GM19468 (cell line): ENCODE measurements at regions not wholly inside any gene's neighbourhood (a gene's known extent, or its start where the extent isn't known, plus 50 kb on each side); places are given as distances from the start of the nearest gene placed in this dataset.
"Not testable (repeated sequence)": the region's sequence is repeated elsewhere in the genome, so short reads cannot be mapped to it uniquely, and the experiment has no call there.

ENCODE experiments used
- ATAC-seq: cut with Tn5 transposase; IDR thresholded peaks from one replicate; pipeline ENCODE4 v1.9.1; 2021; ENCODE audit warnings: mild to moderate bottlenecking, moderate library complexity, moderate number of reproducible peaks; ENCODE audit not compliant: unreplicated experiment; ENCODE audit errors: extremely low read depth

- no peak for ATAC-seq
Measured at GRCh38 chr3:20528180-20528770, 342.3 kb upstream of the SGO1 start.

- no peak for ATAC-seq
Measured at GRCh38 chr3:20527368-20527767, 341.4 kb upstream of the SGO1 start.

GRCh38 chr3:20524328-20524727, 338.3 kb upstream of the SGO1 start:
- no peak for ATAC-seq

GRCh38 chr3:20523293-20523692, 337.3 kb upstream of the SGO1 start:
- ATAC-seq = no peak

GRCh38 chr3:20517316-20517715, 331.3 kb upstream of the SGO1 start:
- ATAC-seq = not testable (repeated sequence)

GRCh38 chr3:20516311-20516710, 330.3 kb upstream of the SGO1 start:
- ATAC-seq = no peak

- no peak for ATAC-seq
Measured at GRCh38 chr3:20515834-20516233, 329.8 kb upstream of the SGO1 start.

- ATAC-seq = peak; percentile 87
Measured at GRCh38 chr3:20511863-20512505, 326.0 kb upstream of the SGO1 start.

GRCh38 chr3:20510396-20510795, 324.4 kb upstream of the SGO1 start:
- ATAC-seq = no peak

GRCh38 chr3:20503394-20504082, 317.5 kb upstream of the SGO1 start:
- no peak for ATAC-seq

- ATAC-seq = no peak
Measured at GRCh38 chr3:20490996-20491395, 305.0 kb upstream of the SGO1 start.

GRCh38 chr3:20488151-20488550, 302.1 kb upstream of the SGO1 start:
- ATAC-seq = no peak

- ATAC-seq = no peak
Measured at GRCh38 chr3:20484126-20484525, 298.1 kb upstream of the SGO1 start.

- no peak for ATAC-seq
Measured at GRCh38 chr3:20482350-20482749, 296.3 kb upstream of the SGO1 start.

- no peak for ATAC-seq
Measured at GRCh38 chr3:20480786-20481365, 294.9 kb upstream of the SGO1 start.

GRCh38 chr3:20478436-20478835, 292.4 kb upstream of the SGO1 start:
- no peak for ATAC-seq

GRCh38 chr3:20464237-20464636, 278.2 kb upstream of the SGO1 start:
- ATAC-seq = not testable (repeated sequence)

- ATAC-seq = no peak
Measured at GRCh38 chr3:20462723-20463122, 276.7 kb upstream of the SGO1 start.

GRCh38 chr3:20462226-20462625, 276.2 kb upstream of the SGO1 start:
- ATAC-seq = no peak

- ATAC-seq = no peak
Measured at GRCh38 chr3:20458994-20459716, 273.1 kb upstream of the SGO1 start.

GRCh38 chr3:20456511-20456910, 270.5 kb upstream of the SGO1 start:
- no peak for ATAC-seq
